K562 (cell line): ENCODE measurements at regions not wholly inside any gene's neighbourhood (a gene's known extent, or its start where the extent isn't known, plus 50 kb on each side); places are given as distances from the start of the nearest gene placed in this dataset.
"Not testable (repeated sequence)": the region's sequence is repeated elsewhere in the genome, so short reads cannot be mapped to it uniquely, and the experiment has no call there.

Experiments
- CBX2 ChIP-seq: fragments of 200-600 bp; sonication (generic); IDR thresholded peaks from one replicate; pipeline ENCODE4 v1.6.1; 2012; ENCODE audit warnings: mild to moderate bottlenecking, low read length, inconsistent platforms; ENCODE audit not compliant: insufficient read depth, poor library complexity, severe bottlenecking
- JUND ChIP-seq, 2 experiments: IDR thresholded peaks; 2 replicates in 1 of 2; 3 replicates in 1 of 2; pipeline ENCODE4 v1.6.1; 2011; ENCODE audit warnings: borderline replicate concordance in 2 of 2, low read depth in 2 of 2, low read length in 2 of 2, improper control_type of control experiment in 1 of 2, missing biosample characterization in 1 of 2, missing genetic modification characterization in 1 of 2, missing genetic modification reagents in 1 of 2
- MAX ChIP-seq: sonication (generic); formaldehyde crosslinking; IDR thresholded peaks from 2 replicates; pipeline ENCODE4 v1.9.0; 2022; ENCODE audit warnings: mild to moderate bottlenecking, missing genetic modification reagents
- RFX5 ChIP-seq: IDR thresholded peaks from 2 replicates; pipeline ENCODE4 v1.6.1; 2011; ENCODE audit warnings: low read depth, mild to moderate bottlenecking, improper control_type of control experiment, low read length
- ZKSCAN1 ChIP-seq: fragments of 150-350 bp; IDR thresholded peaks from 2 replicates; pipeline ENCODE4 v1.6.1; 2016; ENCODE audit warnings: low read depth, low read length
- ZNF445 ChIP-seq: fragments of 250-450 bp; sonication (Bioruptor Pico); IDR thresholded peaks from 2 replicates; pipeline ENCODE4 v1.4.0; 2020; ENCODE audit warnings: low read depth, mild to moderate bottlenecking, moderate library complexity

GRCh38 chr5:92011845-92012244, 628.7 kb upstream of the ARRDC3 start:
- TF ChIP-seq JUND (IDR thresholded peaks at IDR 0.05; ENCODE audit: borderline replicate concordance, low read depth, low read length); JUND (tag; IDR thresholded peaks at IDR 0.05; ENCODE audit: borderline replicate concordance, low read depth, low read length); RFX5; CBX2; ZNF445 (CRISPR knock-in tag); ZKSCAN1; MAX: not testable (repeated sequence)
